ENCODE measurements at regions not wholly inside any gene's neighbourhood (a gene's known extent, or its start where the extent isn't known, plus 50 kb on each side); places are given as distances from the start of the nearest gene placed in this dataset.

DNA sequence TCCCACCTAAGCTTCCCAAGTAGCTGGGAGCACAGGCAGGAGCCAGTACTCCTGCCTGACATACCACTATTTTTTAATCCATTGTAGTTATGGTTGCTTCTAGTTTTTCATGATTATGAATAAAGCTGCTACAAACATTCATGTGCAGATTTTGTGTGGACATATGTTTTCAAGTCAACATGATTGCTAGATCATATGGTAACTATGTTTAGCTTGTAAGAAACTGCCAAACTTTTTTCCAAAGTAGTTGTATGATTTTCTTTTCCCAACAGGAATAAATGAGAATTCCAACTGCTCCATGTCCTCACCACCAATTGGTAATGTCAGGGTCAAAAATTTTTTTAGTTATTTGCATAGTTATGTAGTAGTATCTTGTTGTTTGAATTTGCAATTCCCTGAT is 136.8 kb upstream of the THRB start:
- Histone ChIP-seq H3K14ac (ENCODE audit: insufficient read length) (no peak overlapping the region), H3K4ac (replicated peaks; ENCODE audit: insufficient read length, low read depth, low read length) (no peak overlapping the region), H3K23ac (ENCODE audit: insufficient read length) (no peak overlapping the region), H2BK20ac (ENCODE audit: low read length) (no peak overlapping the region), H3K18ac (ENCODE audit: extremely low read depth, low read length) (no peak overlapping the region), H4K5ac (ENCODE audit: insufficient read length, low read depth, low read length) (no peak overlapping the region), H3K79me2 (ENCODE audit: control insufficient read depth in 1 of 2, insufficient read depth in 2 of 2, low read length in 2 of 2) (no peaks in the 10 kb centered on the region), H3K4me2 (ENCODE audit: insufficient read depth in 1 of 2, low read depth in 2 of 2, low read length in 2 of 2) (no peak overlapping the region), H4K91ac (replicated peaks; ENCODE audit: insufficient read length, low read length) (no peak overlapping the region), H3K23me2 (ENCODE audit: low read depth, low read length) (no peaks in the 10 kb centered on the region; the same call in 1 of the 2 replicates), H3K27ac (ENCODE audit: low read depth, low read length) (no peak overlapping the region), H4K20me1 (replicated peaks in 1 of 2; ENCODE audit: control insufficient read depth in 1 of 2, insufficient read depth in 2 of 2, low read length in 2 of 2) (no peaks in the 10 kb centered on the region), H3K4me3 (ENCODE audit: extremely low read depth in 1 of 4, insufficient read depth in 2 of 4, low read depth in 3 of 4, low read length in 4 of 4) (no peak overlapping the region), H2BK15ac (ENCODE audit: low read length) (no peak overlapping the region), H3K9ac (replicated peaks in 1 of 4; ENCODE audit: extremely low read depth in 1 of 4, low read depth in 3 of 4, low read length in 3 of 4) (no peak overlapping the region), H2BK12ac (ENCODE audit: low read depth, low read length) (no peak overlapping the region), H2AK5ac (ENCODE audit: low read depth, low read length) (no peak overlapping the region), H4K8ac (ENCODE audit: extremely low read depth, insufficient read depth, low read length) (no peak overlapping the region), H3K56ac (replicated peaks; ENCODE audit: insufficient read length, low read depth, low read length) (no peak overlapping the region), H3K9me3 (ENCODE audit: insufficient read depth in 2 of 2, low read depth in 1 of 2, low read length in 1 of 2) (peaks cover 0 to 3% of the 10 kb centered on the region in 2 experiments; a peak in 2 of 4 replicates), H3K27me3 (replicated peaks in 1 of 4; ENCODE audit: control insufficient read depth in 3 of 4, extremely low read depth in 1 of 4, insufficient read depth in 3 of 4, low read length in 3 of 4) (no peaks in the 10 kb centered on the region), H2AFZ (ENCODE audit: low read length) (no peak overlapping the region), H2BK120ac (replicated peaks; ENCODE audit: low read depth, low read length) (no peak overlapping the region), H3K36me3 (ENCODE audit: control insufficient read depth in 2 of 4, insufficient read depth in 4 of 4, low read length in 3 of 4) (no peaks in the 10 kb centered on the region; a peak in 1 of 8 replicates), H2BK5ac (ENCODE audit: low read depth, low read length) (no peak overlapping the region), H3K4me1 (replicated peaks in 1 of 4; ENCODE audit: control insufficient read depth in 3 of 4, insufficient read depth in 4 of 4, low read length in 3 of 4) (no peaks in the 10 kb centered on the region), H3K79me1 (ENCODE audit: low read depth, low read length) (no peaks in the 10 kb centered on the region)
- TF ChIP-seq GABPA (IDR thresholded peaks at IDR 0.05; ENCODE audit: borderline replicate concordance, insufficient read depth, low read length) (no peak), CBX8 (IDR thresholded peaks at IDR 0.05; ENCODE audit: borderline replicate concordance, low read depth, low read length) (no peak), PHF8 (conservative IDR thresholded peaks at IDR 0.05; ENCODE audit: low read depth, low read length) (no peak), ASH2L (IDR thresholded peaks at IDR 0.05; ENCODE audit: low read length) (no peak), POU5F1 (IDR thresholded peaks at IDR 0.05; ENCODE audit: low read depth, low read length) (no peak), SRF (IDR thresholded peaks at IDR 0.05; ENCODE audit: low read depth, low read length) (no peak), JUND (IDR thresholded peaks at IDR 0.05; ENCODE audit: low read length) (no peak), BCL11A (IDR thresholded peaks at IDR 0.05; ENCODE audit: low read depth in 2 of 2, low read length in 2 of 2) (no peak), TAF7 (optimal IDR thresholded peaks at IDR 0.05; ENCODE audit: borderline replicate concordance, low read depth, low read length) (no peak), EP300 (IDR thresholded peaks at IDR 0.05; ENCODE audit: borderline replicate concordance in 1 of 2, low read depth in 2 of 2, low read length in 2 of 2) (no peak), GTF2F1 (IDR thresholded peaks at IDR 0.05; ENCODE audit: borderline replicate concordance, low read depth, low read length) (no peak), EGR1 (IDR thresholded peaks at IDR 0.05; ENCODE audit: borderline replicate concordance, low read depth, low read length) (no peak), BACH1 (IDR thresholded peaks at IDR 0.05; ENCODE audit: low read length) (no peak)
- TF ChIP-seq, protein P1, sequence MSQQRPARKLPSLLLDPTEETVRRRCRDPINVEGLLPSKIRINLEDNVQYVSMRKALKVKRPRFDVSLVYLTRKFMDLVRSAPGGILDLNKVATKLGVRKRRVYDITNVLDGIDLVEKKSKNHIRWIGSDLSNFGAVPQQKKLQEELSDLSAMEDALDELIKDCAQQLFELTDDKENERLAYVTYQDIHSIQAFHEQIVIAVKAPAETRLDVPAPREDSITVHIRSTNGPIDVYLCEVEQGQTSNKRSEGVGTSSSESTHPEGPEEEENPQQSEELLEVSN (IDR thresholded peaks at IDR 0.05): no peak
- DNase-seq (ENCODE audit: low read depth in 1 of 2, low spot score in 2 of 2) (no peak), FAIRE-seq (no peak)
- ChIA-PET POLR2A (ENCODE audit: partially characterized antibody) (no interaction called here), CTCF (ENCODE audit: partially characterized antibody) (interaction anchor here (0.6 to 1.2 kb wide), 2 partner anchors 115 to 135 kb away, joined by 3 to 4 read pairs; no protein-coding TSS in a partner anchor)

Data from H1 (cell line).